ENCODE measurements at regions not wholly inside any gene's neighbourhood (a gene's known extent, or its start where the extent isn't known, plus 50 kb on each side); places are given as distances from the start of the nearest gene placed in this dataset.

DNA sequence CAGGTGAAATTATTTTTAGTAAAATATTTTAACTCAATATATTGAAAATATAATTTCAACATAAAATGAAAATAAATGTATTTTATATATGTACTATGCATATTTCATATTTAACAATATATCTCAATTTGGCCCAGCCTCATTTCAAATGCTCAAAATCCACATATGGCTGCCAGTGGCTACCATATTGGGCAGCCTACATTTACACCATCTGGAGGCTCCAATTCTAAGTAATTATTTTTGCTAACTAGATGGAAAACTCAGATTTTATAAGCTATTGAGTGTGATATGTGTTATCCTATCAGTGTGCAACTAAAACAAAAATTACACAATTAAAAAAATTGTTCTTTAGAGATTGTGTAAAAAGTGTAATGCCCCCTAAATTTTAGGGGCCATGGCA, 96.9 kb downstream of the SOX4 start:
- Mint-ChIP-seq H3K27ac (no peak overlapping the region), H3K27me3 (no peaks in the 10 kb centered on the region), H3K9me3 (peaks cover 8 to 10% of the 10 kb centered on the region in 2 donors), H3K4me1 (no peaks in the 10 kb centered on the region), H3K4me3 (no peak overlapping the region)
- ATAC-seq, result no peak
- no peak for DNase-seq

GRCh38 chr6:21691685-21692346, 98.3 kb downstream of the SOX4 start:
- no peak overlapping the region for H3K4me3 Mint-ChIP-seq

DNA sequence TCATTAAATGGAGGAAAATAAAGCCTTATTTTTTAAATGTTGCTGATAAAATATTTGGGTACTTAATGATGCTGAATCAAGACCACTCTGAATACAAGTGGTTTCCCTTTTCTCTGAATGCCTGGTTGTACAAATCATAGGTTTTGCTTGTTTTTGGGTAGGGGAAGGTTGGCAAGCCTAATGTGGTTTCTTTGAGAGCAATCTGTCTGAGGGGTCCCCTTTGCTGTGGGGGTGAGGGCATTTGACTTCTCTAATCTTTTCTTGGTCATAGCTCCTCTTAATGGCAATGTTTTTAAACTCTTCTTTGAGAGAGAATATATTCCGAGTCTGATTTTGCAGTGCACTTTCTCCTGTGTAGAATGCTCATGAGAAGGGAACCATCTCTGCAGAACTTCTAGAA, 99.2 kb downstream of the SOX4 start:
- no peaks in the 10 kb centered on the region for H3K27me3 Mint-ChIP-seq
- H3K9me3 Mint-ChIP-seq, result peaks cover 3 to 4% of the 10 kb centered on the region in 2 donors
- no peak overlapping the region for H3K4me3 Mint-ChIP-seq
- DNase-seq, result no peak
- no peaks in the 10 kb centered on the region for H3K4me1 Mint-ChIP-seq
- no peak for ATAC-seq
- no peak overlapping the region for H3K27ac Mint-ChIP-seq

More at GRCh38 chr6:21691685-21692346, 98.3 kb downstream of the SOX4 start:
- Mint-ChIP-seq H3K4me1 (no peaks in the 10 kb centered on the region), H3K9me3 (peaks cover 8 to 10% of the 10 kb centered on the region in 2 donors), H3K27me3 (no peaks in the 10 kb centered on the region), H3K27ac (no peak overlapping the region)
- DNase-seq, result no peak
- ATAC-seq, result no peak

DNA sequence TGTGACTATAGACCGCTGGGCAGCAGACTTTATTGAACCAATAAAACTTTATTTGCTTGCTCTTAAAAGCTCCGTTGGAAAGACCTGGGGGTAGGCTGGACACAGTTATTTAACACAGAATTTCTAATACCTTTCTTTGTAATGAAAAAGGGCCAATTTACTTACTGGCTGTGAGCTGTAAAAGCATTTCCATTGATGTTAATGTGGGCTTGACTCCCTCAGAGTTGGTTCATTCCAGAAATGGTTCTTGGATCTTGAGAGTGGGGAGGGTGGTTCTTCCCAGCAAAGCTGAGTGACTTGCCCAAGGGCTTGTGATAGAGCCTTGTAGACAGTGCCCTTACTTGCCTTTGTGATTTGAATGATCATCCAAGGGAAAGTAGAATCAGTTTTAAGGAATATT, 100.6 kb downstream of the SOX4 start:
- Mint-ChIP-seq H3K4me3 (no peak overlapping the region), H3K4me1 (no peaks in the 10 kb centered on the region), H3K9me3 (no peaks in the 10 kb centered on the region), H3K27me3 (no peaks in the 10 kb centered on the region), H3K27ac (no peak overlapping the region)
- no peak for DNase-seq
- no peak for ATAC-seq

DNA sequence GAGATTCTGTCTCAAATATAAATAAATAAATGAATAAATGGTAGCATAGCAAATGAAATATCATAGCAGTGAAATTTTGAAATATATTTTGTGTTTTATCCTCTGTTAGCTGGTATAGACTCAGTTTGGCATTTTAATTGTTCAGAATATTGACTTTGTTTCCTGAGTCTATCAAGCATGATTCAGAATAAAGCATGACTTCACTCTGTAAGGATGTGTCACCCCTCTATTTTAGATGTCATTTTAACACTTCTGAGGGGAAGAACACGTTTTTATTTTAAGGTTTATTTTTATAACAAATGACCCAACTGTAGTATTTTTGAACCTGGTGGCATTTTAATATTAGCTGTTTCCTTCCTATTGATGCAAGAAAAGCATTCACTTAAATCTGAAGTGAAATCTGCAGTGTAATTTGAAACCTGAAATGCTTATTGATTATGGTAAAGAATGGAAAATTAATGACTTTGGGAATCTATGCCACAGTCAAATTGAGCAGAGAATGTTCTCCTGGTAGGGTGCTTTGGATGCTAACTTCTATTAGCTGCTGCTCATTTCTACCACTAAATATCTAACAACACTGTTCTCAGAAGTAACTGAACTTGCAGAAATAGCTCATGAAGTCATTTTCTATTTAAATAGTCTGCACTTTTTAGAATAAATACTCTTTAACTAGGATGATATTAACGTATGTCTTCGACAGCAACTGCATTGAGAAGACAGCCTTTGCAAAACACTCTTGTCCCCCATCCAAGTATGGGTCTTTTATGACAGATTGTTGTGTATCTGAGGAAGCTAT, 114.2 kb downstream of the SOX4 start:
- Mint-ChIP-seq H3K4me1 (no peaks in the 10 kb centered on the region), H3K4me3 (no peak overlapping the region), H3K27ac (no peak overlapping the region), H3K9me3 (no peaks in the 10 kb centered on the region), H3K27me3 (no peaks in the 10 kb centered on the region)
- ATAC-seq, result no peak
- DNase-seq, result no peak

DNA sequence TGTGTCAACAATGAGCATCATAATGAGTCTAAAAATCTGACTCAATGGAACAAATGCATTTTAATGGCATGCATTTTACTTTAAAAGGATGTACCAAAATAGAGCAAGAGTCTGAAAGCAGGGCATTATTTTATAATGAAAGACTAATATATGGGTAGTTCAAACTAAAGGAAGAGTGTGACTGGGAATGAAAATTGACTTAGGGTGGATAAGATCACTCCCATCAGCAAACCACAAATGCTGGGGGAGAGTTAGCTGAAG, 114.7 kb downstream of the SOX4 start:
- no peaks in the 10 kb centered on the region for H3K27me3 Mint-ChIP-seq
- no peak for DNase-seq
- H3K4me3 Mint-ChIP-seq, result no peak overlapping the region

DNA sequence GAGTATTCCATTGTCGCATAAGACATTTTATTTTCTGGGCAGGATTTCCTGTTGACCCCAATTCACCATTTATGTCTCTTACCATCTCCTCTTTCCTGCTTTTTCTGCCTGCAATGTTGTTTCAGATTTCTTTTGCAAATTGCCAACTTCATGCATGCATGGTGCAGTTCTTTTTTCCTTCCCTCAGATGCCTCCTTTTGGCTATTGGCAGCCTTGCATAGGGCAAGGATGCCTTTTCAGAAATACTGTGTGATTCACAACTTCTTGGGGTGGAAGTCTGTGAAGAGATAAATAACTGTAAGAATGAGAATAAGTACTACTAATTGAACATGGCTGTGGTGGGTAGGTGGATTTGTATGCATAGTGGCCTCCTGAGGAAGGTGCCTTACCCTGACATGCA, 116.7 kb downstream of the SOX4 start:
- H3K4me3 Mint-ChIP-seq, result no peak overlapping the region
- H3K9me3 Mint-ChIP-seq, result no peaks in the 10 kb centered on the region
- no peak for DNase-seq
- no peaks in the 10 kb centered on the region for H3K4me1 Mint-ChIP-seq
- no peaks in the 10 kb centered on the region for H3K27me3 Mint-ChIP-seq
- ATAC-seq, result no peak
- H3K27ac Mint-ChIP-seq, result no peak overlapping the region

More for the DNA sequence above, 114.7 kb downstream of the SOX4 start:
- H3K27ac Mint-ChIP-seq, result no peak overlapping the region
- no peak for ATAC-seq
- H3K4me1 Mint-ChIP-seq, result no peaks in the 10 kb centered on the region
- no peaks in the 10 kb centered on the region for H3K9me3 Mint-ChIP-seq

DNA sequence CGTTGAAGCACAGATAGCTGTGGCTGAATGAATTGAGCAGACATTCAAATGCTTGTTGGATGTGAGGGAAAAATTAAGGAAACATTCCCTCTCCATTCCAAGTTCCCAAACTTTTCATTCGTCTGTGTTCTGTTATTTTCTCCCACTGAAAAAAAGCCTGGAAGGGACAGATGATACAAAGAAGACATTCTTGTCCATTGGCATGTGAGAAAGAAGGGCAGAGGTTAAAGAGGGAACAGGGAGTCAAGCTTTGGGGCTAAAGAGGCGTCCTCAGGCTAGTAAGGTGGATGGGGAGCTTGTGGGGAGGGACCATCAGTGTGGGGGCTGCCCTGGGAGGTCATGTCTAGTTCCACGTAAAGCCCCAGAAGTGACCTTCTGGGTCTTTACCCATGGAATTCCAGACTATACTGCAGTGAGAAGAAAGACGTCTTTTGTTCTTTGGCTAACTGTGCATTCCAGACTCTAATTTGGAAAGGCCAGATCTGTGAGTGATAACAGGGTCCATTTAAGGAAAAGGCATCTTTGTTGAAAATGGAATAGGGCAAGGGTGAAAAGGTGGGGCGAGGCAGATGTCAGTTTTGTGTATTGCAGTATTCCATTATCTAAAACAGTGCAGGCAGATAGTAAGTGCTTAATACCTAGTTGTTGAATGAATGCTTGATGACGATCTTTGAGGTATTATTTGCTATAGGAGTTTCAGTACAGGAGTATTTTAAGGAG, 117.5 kb downstream of the SOX4 start:
- no peak overlapping the region for H3K4me3 Mint-ChIP-seq
- H3K27ac Mint-ChIP-seq, result no peak overlapping the region
- no peaks in the 10 kb centered on the region for H3K27me3 Mint-ChIP-seq
- no peaks in the 10 kb centered on the region for H3K4me1 Mint-ChIP-seq
- ATAC-seq (no peak), DNase-seq (no peak)
- H3K9me3 Mint-ChIP-seq, result no peaks in the 10 kb centered on the region

GRCh38 chr6:21712213-21712612, 118.7 kb downstream of the SOX4 start:
- Mint-ChIP-seq H3K4me3 (no peak overlapping the region), H3K27me3 (no peaks in the 10 kb centered on the region), H3K27ac (no peak overlapping the region), H3K4me1 (no peaks in the 10 kb centered on the region), H3K9me3 (no peaks in the 10 kb centered on the region)
- no peak for DNase-seq
- no peak for ATAC-seq

- Mint-ChIP-seq H3K27ac (no peak overlapping the region), H3K9me3 (no peaks in the 10 kb centered on the region), H3K4me3 (no peak overlapping the region), H3K4me1 (no peaks in the 10 kb centered on the region), H3K27me3 (no peaks in the 10 kb centered on the region)
- ATAC-seq, result no peak
- no peak for DNase-seq
These were observed 119.9 kb downstream of the SOX4 start for GRCh38 chr6:21713481-21713880.

GRCh38 chr6:21715180-21715579, 121.6 kb downstream of the SOX4 start:
- Mint-ChIP-seq H3K27ac (no peak overlapping the region), H3K9me3 (no peaks in the 10 kb centered on the region), H3K4me1 (no peaks in the 10 kb centered on the region), H3K4me3 (no peak overlapping the region), H3K27me3 (no peaks in the 10 kb centered on the region)
- DNase-seq, result no peak
- no peak for ATAC-seq

GRCh38 chr6:21722510-21722909, 129.0 kb downstream of the SOX4 start:
- Mint-ChIP-seq H3K9me3 (no peaks in the 10 kb centered on the region), H3K4me1 (no peaks in the 10 kb centered on the region), H3K27me3 (no peaks in the 10 kb centered on the region), H3K27ac (no peak overlapping the region), H3K4me3 (no peak overlapping the region)
- DNase-seq (no peak), ATAC-seq (no peak)

DNA sequence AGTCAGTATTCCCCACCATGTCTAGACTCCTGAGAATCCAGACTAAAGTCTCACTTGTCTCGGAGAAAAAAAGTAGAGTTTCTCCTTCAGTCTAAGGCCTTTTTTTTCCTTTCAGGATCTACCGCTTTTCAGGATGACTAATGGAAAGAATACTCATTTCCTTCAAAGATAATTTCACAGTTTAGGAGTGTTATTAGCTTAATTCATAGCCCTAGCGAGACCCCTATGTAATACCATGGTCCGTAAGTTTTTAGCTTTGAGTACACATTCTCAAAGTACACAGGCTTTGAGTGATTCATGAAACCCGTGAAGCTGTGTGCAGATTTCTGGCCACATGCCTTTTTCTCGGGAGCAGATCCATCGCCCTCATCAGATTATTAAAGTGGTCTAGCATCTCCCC, 133.1 kb downstream of the SOX4 start:
- H3K4me1 Mint-ChIP-seq, result no peaks in the 10 kb centered on the region
- H3K27me3 Mint-ChIP-seq, result no peaks in the 10 kb centered on the region
- H3K9me3 Mint-ChIP-seq, result no peaks in the 10 kb centered on the region
- H3K27ac Mint-ChIP-seq, result no peak overlapping the region
- DNase-seq (no peak), ATAC-seq (no peak)
- H3K4me3 Mint-ChIP-seq, result no peak overlapping the region

- H3K27ac Mint-ChIP-seq, result no peak overlapping the region
- no peaks in the 10 kb centered on the region for H3K4me1 Mint-ChIP-seq
- no peaks in the 10 kb centered on the region for H3K9me3 Mint-ChIP-seq
- no peak overlapping the region for H3K4me3 Mint-ChIP-seq
- no peak for ATAC-seq
- no peaks in the 10 kb centered on the region for H3K27me3 Mint-ChIP-seq
- no peak for DNase-seq
These were observed 134.6 kb downstream of the SOX4 start for GRCh38 chr6:21728141-21728540.

GRCh38 chr6:21729431-21729830, 135.9 kb downstream of the SOX4 start:
- no peaks in the 10 kb centered on the region for H3K9me3 Mint-ChIP-seq
- DNase-seq (no peak), ATAC-seq (no peak)
- H3K4me1 Mint-ChIP-seq, result no peaks in the 10 kb centered on the region
- no peak overlapping the region for H3K4me3 Mint-ChIP-seq
- H3K27me3 Mint-ChIP-seq, result no peaks in the 10 kb centered on the region
- no peak overlapping the region for H3K27ac Mint-ChIP-seq

DNA sequence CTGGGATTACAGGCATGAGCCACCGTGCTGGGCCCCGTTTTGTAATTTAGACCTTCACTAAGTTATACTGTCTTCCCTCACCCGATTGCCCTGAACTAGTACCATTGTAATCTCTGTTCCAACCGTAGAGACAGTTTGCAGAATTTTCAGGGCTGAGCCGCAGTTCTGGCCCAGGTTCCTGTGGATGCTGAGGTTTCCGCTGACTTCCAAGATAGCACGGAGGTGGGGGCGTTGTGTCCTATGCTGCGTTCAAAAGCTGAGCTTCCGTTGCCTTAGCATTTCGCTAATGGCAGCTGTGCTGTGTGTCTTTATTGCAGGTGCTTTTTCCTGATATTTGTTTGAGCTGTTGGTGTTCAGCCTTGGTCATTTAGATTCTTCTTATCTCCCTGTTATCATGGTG, 137.0 kb downstream of the SOX4 start:
- peaks cover 1% of the 10 kb centered on the region for H3K27me3 Mint-ChIP-seq
- H3K9me3 Mint-ChIP-seq, result no peaks in the 10 kb centered on the region
- ATAC-seq (no peak), DNase-seq (no peak)
- no peak overlapping the region for H3K27ac Mint-ChIP-seq
- H3K4me3 Mint-ChIP-seq, result no peak overlapping the region
- H3K4me1 Mint-ChIP-seq, result no peaks in the 10 kb centered on the region
